HG03520 (cell line): ENCODE measurements at regions not wholly inside any gene's neighbourhood (a gene's known extent, or its start where the extent isn't known, plus 50 kb on each side); places are given as distances from the start of the nearest gene placed in this dataset.

Source experiments
- ATAC-seq: cut with Tn5 transposase; IDR thresholded peaks from one replicate; pipeline ENCODE4 v1.9.1; 2021; ENCODE audit warnings: mild to moderate bottlenecking, moderate library complexity; ENCODE audit not compliant: unreplicated experiment

- no peak for ATAC-seq
These were observed 774.1 kb upstream of the IGFBP3 start for GRCh38 chr7:46695051-46695708.

- no peak for ATAC-seq
These were observed 773.0 kb upstream of the IGFBP3 start for GRCh38 chr7:46694058-46694457.

GRCh38 chr7:46687203-46687602 is 766.1 kb upstream of the IGFBP3 start:
- ATAC-seq: no peak

GRCh38 chr7:46685051-46685450 is 764.0 kb upstream of the IGFBP3 start:
- ATAC-seq: no peak

- ATAC-seq: peak; percentile 58
These were observed 762.0 kb upstream of the IGFBP3 start for GRCh38 chr7:46682836-46683624.

- no peak for ATAC-seq
These were observed 760.9 kb upstream of the IGFBP3 start for GRCh38 chr7:46681865-46682503.

GRCh38 chr7:46680147-46680546 is 759.1 kb upstream of the IGFBP3 start:
- no peak for ATAC-seq

- no peak for ATAC-seq
These were observed 758.6 kb upstream of the IGFBP3 start for GRCh38 chr7:46679671-46680070.

GRCh38 chr7:46678421-46678820 is 757.3 kb upstream of the IGFBP3 start:
- no peak for ATAC-seq

- ATAC-seq: no peak
These were observed 754.4 kb upstream of the IGFBP3 start for GRCh38 chr7:46675456-46675855.

GRCh38 chr7:46672861-46673260 is 751.8 kb upstream of the IGFBP3 start:
- ATAC-seq: no peak

- ATAC-seq: no peak
These were observed 750.2 kb upstream of the IGFBP3 start for GRCh38 chr7:46671108-46671769.

- no peak for ATAC-seq
These were observed 748.0 kb upstream of the IGFBP3 start for GRCh38 chr7:46669028-46669427.

GRCh38 chr7:46664453-46664852 is 743.4 kb upstream of the IGFBP3 start:
- no peak for ATAC-seq

GRCh38 chr7:46663025-46663424 is 742.0 kb upstream of the IGFBP3 start:
- ATAC-seq: no peak

- no peak for ATAC-seq
These were observed 740.4 kb upstream of the IGFBP3 start for GRCh38 chr7:46661431-46661830.

GRCh38 chr7:46660402-46660980 is 739.4 kb upstream of the IGFBP3 start:
- no peak for ATAC-seq

GRCh38 chr7:46658281-46658680 is 737.2 kb upstream of the IGFBP3 start:
- ATAC-seq: no peak

GRCh38 chr7:46654546-46655443 is 733.7 kb upstream of the IGFBP3 start:
- ATAC-seq: no peak

GRCh38 chr7:46653848-46654247 is 732.8 kb upstream of the IGFBP3 start:
- ATAC-seq: no peak
